ENCODE measurements at regions not wholly inside any gene's neighbourhood (a gene's known extent, or its start where the extent isn't known, plus 50 kb on each side); places are given as distances from the start of the nearest gene placed in this dataset.
"Not testable (repeated sequence)": the region's sequence is repeated elsewhere in the genome, so short reads cannot be mapped to it uniquely, and the experiment has no call there.

DNA sequence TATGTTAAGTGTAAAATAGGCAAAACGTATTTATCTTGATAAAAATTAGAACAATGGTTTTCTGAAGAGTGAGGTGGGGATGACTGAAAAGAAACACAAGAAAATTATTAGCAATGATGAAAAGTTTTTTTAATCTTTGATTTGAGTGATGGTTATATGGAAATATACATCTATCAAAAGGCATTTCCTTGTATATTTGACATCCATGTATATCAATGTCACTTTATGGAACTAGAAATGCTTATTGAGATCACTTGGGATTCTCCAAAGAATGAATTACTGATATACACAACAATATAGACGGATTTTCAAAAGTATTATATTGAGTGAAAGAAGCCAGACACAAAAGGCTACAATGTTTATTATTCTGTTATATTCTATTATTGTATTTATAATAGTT, 1042.0 kb upstream of the POT1 start:
- DNase-seq: no peak

DNA sequence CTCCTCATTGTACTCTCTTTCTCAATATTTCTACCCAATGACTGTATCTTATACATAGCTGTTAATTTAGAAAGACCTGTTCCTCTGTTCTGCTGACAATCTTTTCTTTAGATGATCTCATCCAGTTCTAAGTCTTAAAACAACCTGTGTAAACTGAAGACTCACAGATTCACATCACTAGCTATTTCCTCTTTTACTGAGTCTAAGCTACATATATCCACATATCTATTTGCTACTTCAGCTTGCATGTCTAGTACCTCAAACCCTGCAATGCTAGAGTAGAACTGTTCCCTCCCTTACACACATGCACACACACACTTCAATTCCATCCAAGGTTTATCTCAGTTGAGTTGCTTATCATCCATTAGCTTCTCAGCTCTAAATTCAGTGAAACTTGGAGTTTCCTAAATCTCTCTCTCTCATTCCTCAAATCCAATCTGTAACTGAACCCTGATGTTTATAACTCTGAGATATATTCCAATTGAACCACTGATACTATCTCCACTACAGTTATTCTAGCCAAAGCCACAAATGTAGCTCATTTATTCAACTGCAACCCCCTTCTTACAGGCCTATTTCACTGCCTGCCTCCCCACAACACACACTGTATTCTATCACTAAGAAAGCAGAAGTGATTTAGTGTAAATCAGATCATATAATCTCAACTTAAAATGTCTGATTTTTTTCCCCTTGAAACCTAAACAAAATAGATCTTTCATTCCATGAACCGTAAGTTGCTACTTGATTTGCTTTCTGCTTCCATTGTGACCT, 1036.8 kb upstream of the POT1 start:
- no peak for DNase-seq

DNA sequence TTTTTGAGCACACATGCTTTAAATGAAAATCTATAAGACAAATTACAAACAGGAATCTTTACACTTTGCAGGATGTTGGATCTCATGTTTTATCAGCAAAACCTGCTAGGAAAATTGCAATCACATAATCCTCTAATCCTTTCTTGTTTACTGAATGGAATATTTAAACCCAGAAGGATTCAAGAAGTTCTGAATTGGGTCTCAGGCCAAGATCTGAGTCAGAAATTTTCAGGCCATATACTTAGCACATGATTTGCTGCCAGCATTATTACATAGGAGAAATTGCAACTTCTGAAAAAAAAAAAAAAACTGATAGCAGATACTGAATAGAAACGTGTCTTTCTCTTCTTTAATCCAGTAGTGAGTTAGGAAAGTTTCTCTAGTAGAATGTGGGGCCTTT, 1005.3 kb upstream of the POT1 start:
- DNase-seq: no peak

DNA sequence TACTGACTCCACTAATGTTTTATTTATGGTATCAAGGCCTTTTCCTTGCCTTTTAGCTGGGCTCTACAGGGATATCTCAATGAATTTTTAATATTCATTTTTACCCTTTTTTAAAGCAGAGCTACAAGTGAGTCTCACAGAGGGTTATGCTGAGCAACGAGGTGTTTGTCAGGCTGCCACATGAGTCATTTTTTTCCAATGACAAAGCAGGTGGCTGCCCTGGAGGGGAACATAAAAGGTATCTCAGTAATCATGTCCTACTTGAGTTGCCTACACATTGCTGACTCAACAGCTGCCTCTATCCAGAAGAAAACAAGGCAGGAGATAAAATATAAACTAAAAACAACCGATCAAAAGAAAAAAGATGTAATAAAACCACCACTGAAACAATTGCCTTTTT, 1004.9 kb upstream of the POT1 start:
- no peak for DNase-seq

DNA sequence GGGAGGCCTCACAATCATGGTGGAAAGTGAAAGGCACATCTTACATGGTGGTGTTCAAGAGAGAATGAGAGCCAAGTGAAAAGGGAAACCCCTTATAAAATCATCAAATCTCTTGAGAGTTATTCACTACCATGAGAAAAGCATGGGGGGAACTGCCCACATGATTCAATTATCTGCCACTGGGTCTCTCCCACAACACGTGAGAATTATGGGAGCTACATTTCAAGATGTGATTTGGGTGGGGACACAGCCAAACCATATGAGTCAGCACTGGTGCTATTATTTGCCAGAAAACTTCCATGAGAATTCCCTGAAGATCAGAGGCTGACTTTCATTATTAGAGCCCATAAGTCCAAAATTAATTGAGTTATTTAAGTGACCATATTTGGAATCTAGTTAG, 1001.2 kb upstream of the POT1 start:
- no peak for DNase-seq

DNA sequence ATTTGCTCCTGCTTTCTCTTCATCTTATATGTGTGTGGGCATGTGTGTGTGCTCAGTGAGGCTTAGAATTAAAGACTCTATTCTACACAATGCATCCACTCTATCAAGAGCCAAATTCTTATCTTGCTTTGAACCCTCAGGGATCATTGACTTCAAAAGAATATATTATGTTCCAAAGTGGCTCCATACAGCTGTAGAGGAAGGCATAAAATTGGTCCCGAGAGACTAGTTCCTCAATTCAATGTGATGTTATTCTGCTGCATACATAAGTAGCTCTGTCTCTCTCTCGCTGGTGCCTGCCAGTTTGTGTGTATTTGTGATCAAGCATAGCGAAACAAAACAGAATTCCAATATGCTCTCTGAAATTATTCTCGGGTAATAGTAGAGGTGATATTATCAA, 997.9 kb upstream of the POT1 start:
- DNase-seq: no peak

DNA sequence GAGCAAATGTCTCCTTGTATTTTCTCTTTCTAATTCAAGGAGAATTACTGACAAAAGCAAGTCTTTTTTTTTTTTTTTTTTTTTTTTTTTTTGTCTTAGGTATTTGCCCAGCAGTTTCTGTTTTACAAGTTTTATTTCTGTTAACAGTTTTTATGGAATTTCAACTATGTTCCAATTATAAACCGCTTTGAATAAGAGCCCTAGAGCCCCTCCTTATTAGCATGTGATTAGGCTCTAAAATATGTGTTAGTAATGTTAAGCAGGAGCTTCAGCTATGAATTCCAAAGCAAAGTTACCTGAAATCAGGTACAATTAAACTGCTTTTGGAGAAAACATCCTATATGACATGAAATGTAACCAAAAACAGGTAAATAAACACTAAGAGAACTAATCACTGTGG, 997.0 kb upstream of the POT1 start:
- no peak for DNase-seq

DNA sequence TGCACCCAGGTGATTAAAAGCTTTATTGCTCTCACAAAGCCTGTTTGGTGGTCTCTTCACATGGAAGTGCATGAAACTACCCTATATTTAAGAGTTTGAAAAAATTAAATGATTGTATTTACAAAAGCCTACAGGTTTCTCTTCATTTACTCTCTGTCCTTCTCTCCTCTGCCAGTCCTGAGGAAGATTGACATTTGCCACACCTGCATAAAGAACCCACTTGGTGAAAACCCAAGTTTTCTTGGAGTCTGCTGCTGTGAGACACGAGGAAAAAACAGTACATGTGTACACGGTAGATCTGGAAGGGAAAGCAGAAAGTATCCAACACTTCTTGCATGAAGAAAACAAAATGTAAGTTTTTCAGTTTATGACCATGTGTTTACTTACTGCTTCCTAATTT, 994.4 kb upstream of the POT1 start:
- no peak for DNase-seq

DNA sequence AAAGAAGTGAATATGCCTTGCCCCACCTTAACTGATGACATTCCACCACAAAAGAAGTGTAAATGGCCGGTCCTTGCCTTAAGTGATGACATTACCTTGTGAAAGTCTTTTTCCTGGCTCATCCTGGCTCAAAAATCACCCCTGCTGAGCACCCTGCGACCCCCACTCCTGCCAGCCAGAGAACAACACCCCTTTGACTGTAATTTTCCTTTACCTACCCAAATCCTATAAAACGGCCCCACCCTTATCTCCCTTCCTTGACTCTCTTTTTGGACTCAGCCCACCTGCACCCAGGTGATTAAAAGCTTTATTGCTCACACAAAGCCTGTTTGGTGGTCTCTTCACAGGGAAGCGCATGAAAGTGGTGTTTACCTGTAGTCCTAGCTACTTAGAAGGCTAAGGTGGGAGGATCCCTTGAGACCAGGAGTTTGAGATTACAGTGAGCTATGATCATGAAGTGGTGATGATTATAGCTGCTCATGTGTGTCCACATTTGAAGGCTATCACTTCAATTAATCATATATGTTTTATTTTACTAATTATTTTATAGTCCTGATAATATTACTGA, 985.8 kb upstream of the POT1 start:
- DNase-seq: not testable (repeated sequence)

DNA sequence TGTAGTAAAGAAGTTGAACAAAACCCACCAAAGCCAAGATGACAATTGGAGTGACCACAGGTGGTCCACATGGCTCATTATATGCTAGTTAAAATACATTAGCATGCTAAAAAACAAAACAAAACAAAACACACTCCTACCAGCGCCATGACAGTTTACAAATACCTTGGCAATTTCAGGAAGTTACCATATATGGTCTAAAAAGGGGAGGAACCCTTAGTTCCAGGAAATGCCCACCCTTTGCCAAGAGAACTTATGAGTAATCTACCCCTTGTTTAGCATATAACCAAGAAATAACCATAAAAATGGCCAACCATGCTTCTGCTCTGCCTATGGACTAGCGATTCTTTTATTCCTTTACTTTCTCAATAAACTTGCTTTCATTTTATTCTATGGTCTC, 979.1 kb upstream of the POT1 start:
- DNase-seq: no peak

DNA sequence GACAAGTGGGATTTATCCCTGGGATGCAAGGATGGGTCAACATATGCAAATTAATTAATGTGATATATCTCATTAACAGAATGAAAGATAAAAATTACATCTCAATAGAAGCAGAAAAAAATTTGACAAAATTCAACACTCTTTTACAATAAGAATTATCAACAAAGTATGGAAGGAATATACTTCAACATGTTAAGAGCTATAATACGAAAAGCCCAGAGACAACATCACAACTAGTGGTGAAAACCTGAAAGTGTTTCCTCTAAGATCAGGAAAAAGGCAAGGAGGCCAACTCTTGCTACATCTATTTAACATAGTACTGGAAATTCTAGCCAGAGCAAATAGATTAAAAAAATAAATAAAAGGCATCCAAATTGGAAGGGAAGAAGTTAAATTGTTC, 970.0 kb upstream of the POT1 start:
- DNase-seq: no peak

DNA sequence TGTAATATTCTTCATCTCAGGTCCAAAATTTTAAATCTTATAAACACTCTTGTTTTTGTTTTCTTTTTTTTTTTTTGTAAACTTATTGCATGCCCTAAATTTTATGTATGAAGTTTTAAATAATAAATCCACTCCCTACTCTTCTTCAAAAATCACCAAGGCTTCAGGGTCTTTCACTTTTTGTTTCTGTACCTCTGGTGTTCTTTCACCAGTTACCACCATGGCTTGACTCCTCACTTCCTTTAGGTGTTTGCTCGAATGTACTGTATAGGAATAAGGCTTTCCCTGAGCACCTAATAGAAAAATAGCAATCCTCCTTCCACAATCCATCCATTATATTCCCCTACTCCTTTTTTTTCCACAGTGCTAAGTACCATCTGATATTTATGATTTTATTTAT, 962.8 kb upstream of the POT1 start:
- DNase-seq: no peak

DNA sequence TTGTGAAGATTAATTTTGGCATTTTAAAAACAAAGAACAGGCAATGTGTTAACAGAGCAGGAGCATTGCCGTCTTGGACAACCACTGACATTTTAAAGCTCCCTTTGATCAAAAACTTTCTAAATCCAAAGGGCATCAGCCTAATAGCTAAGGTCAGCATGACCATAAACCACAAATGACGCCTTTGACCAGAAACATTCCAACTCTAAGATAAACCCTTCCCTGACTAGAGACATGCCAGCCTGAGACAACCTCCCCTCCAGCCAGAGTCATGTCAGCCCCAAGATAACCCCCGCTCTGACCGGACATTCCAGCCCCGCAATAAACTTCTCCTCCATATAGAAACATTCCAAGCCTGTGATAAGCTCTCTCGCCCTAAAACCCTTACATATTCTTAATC, 949.4 kb upstream of the POT1 start:
- DNase-seq: no peak

DNA sequence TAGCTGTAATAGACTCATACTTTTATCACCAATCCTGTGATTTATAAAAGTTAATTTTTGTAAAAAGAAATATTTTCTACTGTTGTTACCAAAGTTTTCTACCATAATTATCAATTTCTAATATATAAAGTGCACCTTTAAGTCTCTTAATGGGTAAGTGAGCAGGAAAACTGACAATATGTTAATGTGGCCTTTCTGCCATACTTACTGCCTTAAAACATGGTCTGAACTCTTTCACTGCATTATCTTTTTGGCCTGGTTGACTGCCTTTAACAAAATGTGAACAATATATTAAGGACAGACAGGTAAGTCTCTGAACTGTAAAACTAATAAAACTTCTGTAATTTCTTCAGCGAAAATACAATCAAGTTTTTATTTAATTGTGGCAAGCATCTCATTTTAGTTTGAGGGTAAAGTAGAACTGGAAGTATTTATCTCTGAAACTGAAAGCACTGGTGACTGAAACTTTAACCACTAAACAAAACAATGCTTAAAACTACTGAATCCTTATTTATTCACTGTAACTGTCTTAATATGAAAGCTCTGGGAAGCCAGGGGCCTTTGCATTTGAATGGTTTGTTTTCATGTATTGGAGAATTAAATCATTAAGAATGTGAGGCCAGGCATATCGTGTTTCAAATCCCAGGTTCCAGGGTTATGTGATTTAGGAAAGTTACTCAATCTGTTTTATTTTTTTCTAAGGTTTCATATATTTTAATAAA, 948.8 kb upstream of the POT1 start:
- no peak for DNase-seq

DNA sequence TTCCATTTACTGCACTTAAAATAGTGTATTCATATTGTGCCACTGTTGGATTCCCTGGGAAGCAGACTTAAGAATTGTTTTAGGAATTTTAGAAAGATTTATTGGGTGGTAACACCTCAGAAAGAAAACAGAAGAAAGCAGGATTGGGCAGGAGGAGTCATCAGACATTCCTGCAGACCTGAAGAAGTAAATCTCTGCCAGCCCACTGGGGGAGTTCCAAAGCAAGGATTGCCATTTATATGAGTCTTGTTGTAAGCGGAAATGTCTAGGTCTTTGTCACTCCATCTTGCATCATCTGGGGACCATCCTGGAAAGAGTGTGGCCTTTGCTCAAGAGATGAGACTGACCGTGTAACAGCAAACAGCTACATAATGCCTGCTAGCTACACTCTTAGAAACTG, 947.6 kb upstream of the POT1 start:
- DNase-seq: no peak

DNA sequence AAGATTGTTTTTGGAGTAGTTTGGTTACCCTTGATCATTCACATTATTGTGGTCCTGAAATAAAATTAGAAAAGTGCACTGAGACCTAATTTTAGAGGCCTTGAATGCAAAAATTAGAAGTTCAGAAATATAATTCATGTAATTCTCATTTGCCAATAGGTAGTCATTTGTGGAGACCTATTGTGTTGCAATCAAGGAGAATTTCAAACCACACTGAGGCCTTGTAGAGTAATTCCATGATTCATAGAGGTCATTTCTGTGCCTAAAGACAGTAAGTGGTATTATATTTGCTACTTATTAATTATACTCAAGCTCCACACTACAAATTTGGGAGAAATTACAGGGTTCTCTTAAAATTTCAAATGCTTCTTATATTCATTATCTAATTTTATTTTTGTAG, 946.8 kb upstream of the POT1 start:
- DNase-seq: no peak

DNA sequence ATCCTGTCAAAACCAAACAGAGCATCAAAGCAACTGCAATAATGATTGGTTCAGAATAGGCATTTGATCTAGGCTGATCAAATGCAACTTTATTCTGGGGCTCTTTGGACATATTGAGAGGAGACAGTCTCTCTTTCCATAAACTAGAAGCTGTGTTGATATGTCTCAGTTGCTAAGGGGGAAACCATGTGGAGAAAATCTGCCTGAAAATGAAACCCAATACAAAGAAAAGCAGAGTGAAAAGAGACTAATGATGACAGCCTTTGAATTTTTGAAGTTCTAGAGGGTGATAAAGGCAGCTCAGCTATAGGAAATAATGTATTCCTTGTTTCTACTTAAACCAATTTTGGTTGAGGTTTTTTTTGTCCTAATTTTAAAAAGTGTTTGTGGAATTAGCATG, 941.8 kb upstream of the POT1 start:
- DNase-seq: no peak

DNA sequence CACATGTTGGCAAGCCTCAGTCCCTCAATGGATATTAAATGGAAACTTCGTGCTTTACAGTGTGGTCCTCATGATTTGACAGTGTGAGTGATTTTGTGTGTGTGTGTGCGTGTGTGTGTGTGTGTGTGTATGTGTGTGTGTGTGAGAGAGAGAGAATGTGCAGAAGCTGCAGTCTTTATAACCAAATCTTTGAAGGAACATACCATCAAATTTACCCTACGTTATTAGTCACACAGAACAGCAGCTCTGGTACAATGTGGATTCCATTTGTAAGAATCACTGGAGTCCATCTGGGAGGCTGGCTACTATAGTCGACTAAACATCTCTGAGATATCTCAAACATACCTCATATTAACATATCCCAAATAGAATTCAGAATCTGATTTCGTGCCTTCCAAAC, 928.0 kb upstream of the POT1 start:
- no peak for DNase-seq

DNA sequence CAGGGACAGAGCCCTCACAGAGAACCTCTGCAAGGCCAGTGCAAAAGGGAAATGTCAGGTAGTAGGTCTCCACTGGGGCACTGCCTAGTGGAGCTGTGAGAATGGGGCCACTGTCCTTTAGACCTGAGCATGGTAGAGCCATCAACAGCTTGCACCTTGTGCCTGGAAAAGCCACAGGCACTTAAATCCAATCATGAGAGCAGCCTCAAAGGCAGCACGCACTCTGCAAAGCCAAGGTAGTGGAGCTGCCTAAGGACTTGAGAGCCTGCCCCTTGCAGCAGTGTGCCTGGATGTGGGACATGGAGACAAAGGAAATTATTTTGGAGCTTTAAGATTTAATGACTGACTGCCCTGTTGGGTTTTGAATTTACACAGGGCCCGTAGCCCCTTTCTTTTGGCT, 918.5 kb upstream of the POT1 start:
- no peak for DNase-seq

DNA sequence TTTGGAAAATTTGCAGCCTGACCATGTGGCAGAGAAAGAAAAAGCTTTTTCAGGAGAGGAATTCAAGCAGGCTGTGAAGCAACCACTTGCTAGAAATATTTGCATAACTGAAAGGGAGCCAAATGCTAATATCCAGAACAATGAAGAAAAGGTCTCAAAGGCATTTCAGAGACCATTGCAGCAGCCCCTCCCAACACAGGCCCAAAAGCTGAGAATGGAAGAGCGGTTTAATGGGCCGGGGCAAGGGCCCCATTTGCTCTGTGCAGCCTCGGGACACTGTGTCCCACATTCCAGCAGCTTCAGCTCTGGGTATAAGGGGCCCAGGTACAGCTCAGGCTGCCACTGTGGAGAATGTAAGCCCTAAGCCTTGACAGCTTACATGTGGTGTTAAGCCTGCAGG, 918.1 kb upstream of the POT1 start:
- DNase-seq: no peak

DNA sequence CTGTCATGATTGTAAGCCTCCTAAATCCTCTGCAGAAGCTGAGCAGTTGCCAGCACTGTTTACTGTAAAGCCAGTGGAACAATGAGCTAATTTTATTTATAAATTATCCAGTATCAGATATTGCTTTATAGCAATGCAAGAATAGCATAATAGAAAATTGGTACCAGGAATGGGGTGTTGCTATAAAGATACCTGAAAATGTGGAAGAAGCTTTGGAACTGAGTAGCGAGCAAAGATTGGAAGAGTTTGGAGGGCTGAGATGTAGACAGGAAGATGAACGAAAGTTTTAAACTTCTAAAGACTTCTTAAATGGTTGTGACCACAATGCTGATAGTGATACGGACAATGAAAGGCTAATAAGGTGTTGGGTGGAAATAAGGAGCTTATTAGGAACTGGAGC, 917.4 kb upstream of the POT1 start:
- no peak for DNase-seq

DNA sequence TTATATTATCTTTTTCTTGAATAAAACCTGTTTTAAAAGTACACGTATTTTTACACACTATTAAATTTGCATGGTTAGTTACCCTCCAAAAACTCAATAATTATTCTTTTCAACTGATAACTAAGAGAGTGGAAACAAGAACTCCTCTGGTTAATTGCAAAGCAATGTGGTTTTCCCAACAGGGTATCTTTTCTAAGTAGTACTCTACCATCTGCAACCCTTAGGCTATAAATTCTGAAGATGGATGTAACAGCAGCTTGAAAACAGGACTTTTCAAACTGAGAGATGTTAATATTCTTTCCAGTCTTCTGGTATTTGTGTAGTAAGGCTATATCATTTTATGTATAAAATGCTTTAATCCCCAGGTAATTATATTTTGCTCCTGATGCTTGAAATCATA, 916.1 kb upstream of the POT1 start:
- DNase-seq: no peak

DNA sequence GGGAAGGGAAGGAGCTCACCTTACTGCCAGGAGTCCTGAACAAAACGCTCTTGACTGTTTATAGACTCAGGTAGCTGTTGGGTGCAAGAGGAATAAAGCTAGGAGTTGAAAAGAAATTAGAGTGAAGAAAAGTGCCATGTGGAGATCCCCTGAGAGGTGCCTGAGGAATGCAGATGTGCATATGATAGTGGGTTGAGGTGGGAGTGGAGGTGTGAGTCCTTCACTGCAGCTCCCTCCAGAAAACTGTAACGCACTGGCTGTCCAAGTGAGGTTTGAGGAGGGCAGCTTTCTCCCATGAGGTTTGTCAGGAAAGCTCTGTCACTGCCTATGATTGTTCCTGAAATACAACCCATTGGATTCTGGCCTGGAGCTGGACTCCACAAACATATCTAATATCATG, 904.8 kb upstream of the POT1 start:
- DNase-seq: no peak

DNA sequence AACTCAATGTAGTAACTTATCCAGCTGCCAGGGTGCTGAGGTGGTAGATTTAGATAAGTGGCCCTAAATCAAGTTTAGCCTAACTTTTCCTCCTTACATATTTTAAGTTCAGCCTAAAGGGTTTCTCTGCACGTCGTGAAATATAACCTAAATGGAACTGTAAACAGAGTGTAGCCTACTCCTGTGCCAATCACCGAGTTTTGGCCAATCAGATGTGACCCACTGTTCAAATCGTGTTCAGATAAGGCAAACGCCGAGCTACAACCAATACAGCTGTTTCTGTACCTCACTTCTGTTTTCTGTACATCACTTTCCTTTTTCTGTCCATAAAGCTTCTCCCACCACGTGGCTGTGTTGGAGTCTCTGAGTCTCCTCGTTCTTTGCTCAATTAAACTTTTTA, 904.2 kb upstream of the POT1 start:
- no peak for DNase-seq

DNA sequence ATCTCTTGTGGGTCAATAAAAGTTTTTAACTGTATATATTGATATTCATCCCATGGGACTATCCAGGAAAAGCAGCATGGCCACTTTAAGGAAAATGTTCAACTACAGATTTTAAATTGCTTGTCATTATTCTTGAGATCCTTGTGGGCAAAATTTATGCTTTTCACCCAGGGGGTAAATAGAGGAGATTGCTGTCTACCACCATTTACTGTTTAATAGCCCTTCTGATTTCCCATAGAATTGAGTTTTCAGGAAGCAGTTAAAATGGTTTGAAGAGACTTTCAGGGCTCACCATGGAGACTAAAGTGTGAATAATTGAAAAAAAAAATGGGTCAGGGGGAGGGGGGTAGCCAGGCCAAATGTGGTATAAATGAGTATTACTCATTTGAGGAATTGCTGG, 901.1 kb upstream of the POT1 start:
- DNase-seq: no peak

Measured in 8988T (cell line).